Activated gamma-delta T cell treated with anti-CD3 and anti-CD28 coated beads, Interleukin-2, amount 50 U/mL, for 16 hours (primary cell): ENCODE measurements at regions not wholly inside any gene's neighbourhood (a gene's known extent, or its start where the extent isn't known, plus 50 kb on each side); places are given as distances from the start of the nearest gene placed in this dataset.

ENCODE experiments used
- DNase-seq: peaks from one replicate; pipeline ENCODE4 v3.0.0-alpha.2; 2020; ENCODE audit warnings: low read depth

- DNase-seq, result no peak
Observed at GRCh38 chr20:60903325-60903971, 348.6 kb upstream of the CDH4 start.

GRCh38 chr20:60904730-60905129 lies 347.3 kb upstream of the CDH4 start:
- DNase-seq, result no peak

DNA sequence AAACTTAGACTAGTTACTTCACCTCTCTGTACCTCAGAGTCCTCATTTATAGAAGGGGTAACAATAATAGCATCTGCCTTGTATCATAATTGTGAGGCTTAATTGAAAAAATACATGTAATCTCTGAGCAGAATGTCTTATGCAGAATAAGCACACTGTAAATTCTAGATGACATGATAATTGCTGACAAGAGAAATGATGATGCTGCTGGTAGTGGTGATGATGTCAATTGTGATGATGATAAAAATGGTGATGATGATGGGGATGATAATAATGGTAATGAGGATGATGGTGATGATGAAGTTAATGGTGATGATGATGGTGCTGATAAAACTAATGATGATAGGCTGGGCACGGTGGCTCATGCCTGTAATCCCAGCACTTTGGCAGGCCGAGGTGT lies 346.1 kb upstream of the CDH4 start:
- no peak for DNase-seq

- no peak for DNase-seq
Observed at GRCh38 chr20:60906555-60906954, 345.5 kb upstream of the CDH4 start.

DNA sequence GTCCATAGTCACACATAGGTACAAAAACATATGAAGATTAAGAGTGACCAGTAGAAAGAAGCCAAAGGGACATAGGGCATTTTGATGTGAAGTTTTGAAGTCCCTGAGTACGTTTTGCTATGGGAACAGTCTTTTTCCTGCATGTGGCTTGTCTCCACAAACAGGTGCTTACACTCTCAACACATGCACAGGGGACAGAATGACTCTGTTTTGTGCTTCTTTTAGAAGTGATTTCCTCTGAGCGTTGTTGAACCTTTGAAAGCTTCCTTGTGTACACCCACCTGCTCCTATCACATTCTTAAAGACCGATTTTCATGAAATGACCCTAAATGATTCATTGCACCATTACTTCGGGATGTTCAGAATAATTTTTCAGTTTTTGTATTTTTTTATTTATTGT lies 338.8 kb upstream of the CDH4 start:
- no peak for DNase-seq

GRCh38 chr20:60921022-60921622 lies 330.9 kb upstream of the CDH4 start:
- no peak for DNase-seq

DNA sequence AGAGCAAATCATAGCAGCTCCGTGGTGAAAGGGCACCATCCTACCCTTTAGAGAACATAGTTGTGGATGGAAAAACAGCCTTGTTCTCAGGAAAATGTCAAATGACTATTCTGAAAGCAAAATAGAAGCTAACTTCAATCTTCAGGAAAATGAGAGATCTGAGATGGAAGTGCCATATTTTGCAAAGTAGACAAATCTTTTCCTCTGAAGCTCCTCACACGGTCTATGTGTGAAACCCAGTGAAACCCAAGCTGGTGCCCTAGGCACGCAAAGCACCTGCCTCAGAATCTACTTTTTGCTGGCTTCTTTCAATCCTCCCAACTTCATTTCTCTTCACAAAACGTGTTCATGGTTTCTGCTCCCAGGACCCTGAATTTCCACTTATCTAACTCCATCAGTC lies 325.2 kb upstream of the CDH4 start:
- no peak for DNase-seq

- no peak for DNase-seq
Observed at GRCh38 chr20:60928341-60928740, 323.7 kb upstream of the CDH4 start.

DNA sequence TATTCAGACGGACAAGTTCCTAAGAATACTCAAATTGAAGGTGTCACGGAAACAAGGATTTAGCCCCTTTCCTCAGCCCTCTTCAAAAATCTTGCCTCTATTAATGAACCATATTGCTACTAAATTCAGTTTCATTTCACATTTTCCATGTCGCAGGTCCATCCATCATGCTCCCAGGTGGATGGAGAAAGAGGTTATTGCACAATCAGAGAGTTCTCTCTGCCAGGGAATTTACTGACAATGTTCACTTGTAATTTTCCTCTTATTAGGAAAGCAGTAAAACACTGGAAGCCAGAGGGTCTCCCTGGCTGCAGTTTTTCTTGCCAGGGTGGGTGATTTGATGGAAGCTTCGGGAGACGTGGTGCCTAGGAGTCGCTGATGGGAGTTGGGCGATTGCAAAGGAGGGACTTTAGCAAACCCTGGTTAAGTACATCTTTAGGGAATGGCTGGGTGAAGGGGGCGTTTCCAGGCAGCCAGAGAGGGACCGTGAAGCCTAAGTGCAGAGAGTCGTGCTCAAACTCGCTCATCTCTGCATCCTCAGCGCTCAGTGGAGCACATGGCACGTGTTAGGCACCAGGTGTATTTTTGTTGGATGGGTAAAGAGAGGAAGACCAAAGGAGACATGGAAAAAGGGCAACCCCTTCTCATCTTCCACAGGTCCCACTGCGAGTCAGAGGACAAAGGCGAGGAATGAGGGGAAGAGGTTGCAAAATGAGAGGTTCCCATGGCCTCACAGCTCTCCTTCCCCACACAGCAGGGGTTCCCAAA lies 321.9 kb upstream of the CDH4 start:
- DNase-seq, result no peak

- DNase-seq, result no peak
Observed at GRCh38 chr20:60931696-60932095, 320.4 kb upstream of the CDH4 start.

DNA sequence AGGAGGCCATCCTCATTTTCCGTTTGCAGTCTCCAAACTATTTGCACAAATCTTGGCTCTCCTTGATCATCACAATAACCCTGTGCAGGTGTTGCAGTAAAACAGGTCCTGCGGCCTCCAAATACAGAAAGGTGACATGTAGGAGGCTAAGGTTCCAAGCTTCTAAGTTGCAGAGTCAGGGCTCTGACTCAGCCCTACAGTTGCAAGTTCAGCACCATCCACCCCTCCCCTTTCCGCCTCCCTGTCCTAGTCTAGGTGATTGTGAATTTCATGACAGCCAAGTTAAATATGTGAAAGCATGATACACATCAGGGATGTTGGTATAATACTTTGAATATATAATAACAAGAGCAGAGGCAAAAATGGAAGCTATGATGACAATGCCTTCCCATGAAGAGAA lies 317.3 kb upstream of the CDH4 start:
- no peak for DNase-seq

- no peak for DNase-seq
Observed at GRCh38 chr20:60935971-60936370, 316.1 kb upstream of the CDH4 start.

GRCh38 chr20:60937585-60937984 lies 314.5 kb upstream of the CDH4 start:
- no peak for DNase-seq

DNA sequence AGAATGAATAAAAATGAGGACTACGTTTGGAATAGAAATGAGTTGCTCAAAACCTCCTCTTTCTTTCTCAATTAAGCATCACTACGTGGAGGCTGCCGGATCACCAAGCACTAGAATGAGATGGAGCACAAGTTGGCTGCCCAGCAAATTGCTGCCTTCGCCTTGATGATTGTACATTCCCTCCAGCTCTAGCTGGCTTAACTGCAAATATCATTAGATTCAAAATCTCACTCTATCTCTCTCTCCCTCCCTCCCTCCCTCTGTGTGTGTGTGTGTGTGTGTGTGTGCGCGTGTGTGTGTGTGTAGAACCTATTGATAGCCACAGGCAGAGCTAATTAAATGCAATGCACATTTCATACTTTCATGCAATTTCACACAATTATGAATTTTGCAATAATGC lies 310.7 kb upstream of the CDH4 start:
- DNase-seq, result no peak

GRCh38 chr20:60947819-60948218 lies 304.2 kb upstream of the CDH4 start:
- DNase-seq, result no peak

GRCh38 chr20:60948224-60948623 lies 303.8 kb upstream of the CDH4 start:
- no peak for DNase-seq

GRCh38 chr20:60950561-60950960 lies 301.5 kb upstream of the CDH4 start:
- no peak for DNase-seq

DNA sequence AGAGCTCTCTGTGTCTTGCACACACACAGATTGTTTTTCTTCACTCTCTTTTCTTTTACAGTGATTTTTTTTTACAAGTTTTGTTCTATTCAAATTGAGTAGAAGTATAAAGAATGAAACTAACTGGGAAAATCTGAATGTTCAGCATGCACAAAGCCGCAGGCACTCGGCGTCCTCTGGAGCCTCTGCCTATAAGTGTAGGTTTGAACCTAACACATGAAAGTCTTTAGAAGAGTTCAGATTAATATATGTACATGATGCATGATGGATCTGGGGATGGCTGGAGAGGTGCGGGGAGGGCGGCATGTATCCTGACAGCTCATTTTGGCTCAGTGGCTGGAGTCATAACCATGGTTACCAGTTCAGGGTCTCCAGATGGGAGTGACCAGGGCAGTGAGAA lies 301.1 kb upstream of the CDH4 start:
- DNase-seq, result no peak

DNA sequence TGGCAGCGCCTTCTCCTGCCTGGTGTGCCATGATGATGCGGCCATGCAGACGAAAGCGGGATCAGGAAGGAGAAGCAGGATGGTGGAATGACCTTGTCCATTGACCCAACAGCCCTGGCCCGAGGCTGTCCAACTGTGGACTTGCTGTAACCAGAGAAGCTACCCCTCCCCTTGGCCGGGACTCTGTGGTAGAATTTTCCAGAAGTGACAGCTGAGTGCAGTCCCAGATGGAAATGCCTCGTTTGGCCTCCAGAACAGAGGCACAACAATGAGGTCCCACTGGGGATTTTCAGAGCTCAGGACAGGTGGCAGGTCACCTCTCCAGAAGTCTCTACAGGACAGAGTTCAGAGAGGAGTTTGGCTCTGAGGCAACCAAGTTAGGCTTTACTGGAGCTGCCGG lies 299.2 kb upstream of the CDH4 start:
- no peak for DNase-seq

GRCh38 chr20:60953321-60953720 lies 298.7 kb upstream of the CDH4 start:
- no peak for DNase-seq

- no peak for DNase-seq
Observed at GRCh38 chr20:60955706-60956105, 296.4 kb upstream of the CDH4 start.

DNA sequence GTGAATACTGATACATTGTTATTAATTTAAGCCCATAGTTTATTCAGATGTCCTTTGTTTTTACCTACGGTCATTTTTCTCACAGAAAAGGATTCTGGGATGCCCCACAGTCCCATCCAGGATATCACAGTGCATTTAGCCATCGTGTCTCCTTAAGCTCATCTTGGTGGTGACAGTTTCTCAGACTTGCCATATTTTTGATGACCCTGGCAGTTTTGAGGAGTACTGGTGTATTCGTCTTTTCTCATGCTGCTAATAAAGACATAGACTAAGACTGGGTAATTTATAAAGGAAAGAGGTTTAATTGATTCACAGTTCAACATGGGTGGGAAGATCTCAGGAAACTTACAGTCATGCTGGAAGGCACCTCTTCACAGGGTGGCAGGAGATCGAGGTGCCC lies 295.9 kb upstream of the CDH4 start:
- no peak for DNase-seq

DNA sequence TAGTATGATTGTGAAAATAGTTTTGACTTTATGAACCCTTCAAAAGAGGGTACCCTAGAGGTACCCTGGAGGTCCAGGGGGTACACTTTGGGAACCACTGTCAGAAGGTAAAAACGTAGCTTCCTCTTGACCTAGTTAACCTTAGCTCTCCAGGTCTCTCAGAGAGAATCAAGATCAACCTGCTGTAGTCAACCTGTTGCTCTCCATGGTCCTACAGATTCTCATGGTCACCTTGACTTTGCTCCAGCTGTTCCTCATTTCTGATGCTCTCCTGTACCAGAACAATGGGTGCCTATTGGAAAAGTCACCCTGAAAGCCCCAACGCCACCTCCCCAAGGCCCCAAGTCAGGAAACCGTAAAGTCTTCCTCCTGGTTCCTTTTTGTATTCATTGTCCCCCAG lies 294.4 kb upstream of the CDH4 start:
- no peak for DNase-seq

DNA sequence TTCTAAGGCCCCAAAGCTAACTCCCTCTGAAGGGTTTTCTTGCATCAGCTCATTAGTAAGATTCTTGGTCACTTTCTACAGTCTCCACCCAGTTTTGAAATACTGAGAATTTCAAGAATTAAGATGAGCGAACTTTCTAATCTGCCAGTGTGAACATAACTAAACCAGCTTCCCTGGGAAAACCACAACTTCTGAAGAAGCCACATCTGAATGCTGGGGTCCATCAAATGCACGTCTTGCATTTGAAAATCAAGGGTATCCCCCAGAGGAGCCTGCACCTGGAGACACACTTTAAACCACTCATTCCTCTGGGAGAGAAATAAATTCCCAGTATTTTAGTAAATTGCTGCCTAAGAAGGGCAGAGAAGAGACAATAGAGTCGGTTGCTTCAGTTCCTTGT lies 292.1 kb upstream of the CDH4 start:
- DNase-seq, result no peak
